Activated CD8-positive, alpha-beta T cell treated with anti-CD3 and anti-CD28 coated beads for 36 hours (primary cell): ENCODE measurements at regions not wholly inside any gene's neighbourhood (a gene's known extent, or its start where the extent isn't known, plus 50 kb on each side); places are given as distances from the start of the nearest gene placed in this dataset.

Source experiments
- ATAC-seq: fragments of 200-7000 bp; cut with Tn5 transposase; one replicate; pipeline ENCODE4 v1.10.0; 2021; ENCODE audit warnings: mild to moderate bottlenecking, moderate library complexity
- CTCF ChIA-PET: fragments of 350-600 bp; sonication (Branson Sonifier 250); formaldehyde crosslinking; loops from one replicate; lab custom pipeline; 2021; ENCODE audit warnings: antibody characterized with exemption; lab: Charles Lee
- POLR2A ChIA-PET: fragments of 350-600 bp; sonication (Branson Sonifier 250); formaldehyde crosslinking; loops from one replicate; lab custom pipeline; 2021; ENCODE audit warnings: antibody characterized with exemption; lab: Charles Lee
- DNase-seq: peaks from one replicate; pipeline ENCODE4 v3.0.0-alpha.2; 2020
- H3K27ac Mint-ChIP-seq: one replicate; pipeline ENCODE4 v1.8.0; 2021; ENCODE audit warnings: mild to moderate bottlenecking, mixed read lengths
- H3K27me3 Mint-ChIP-seq: one replicate; pipeline ENCODE4 v1.8.0; 2021; ENCODE audit warnings: mixed read lengths
- H3K36me3 Mint-ChIP-seq: one replicate; pipeline ENCODE4 v1.8.0; 2021; ENCODE audit warnings: low read depth, mixed read lengths
- H3K4me1 Mint-ChIP-seq: one replicate; pipeline ENCODE4 v1.8.0; 2021; ENCODE audit warnings: low read depth, mixed read lengths
- H3K4me3 Mint-ChIP-seq: one replicate; pipeline ENCODE4 v1.8.0; 2021; ENCODE audit warnings: mild to moderate bottlenecking, moderate library complexity, mixed read lengths
- H3K9me3 Mint-ChIP-seq: one replicate; pipeline ENCODE4 v1.8.0; 2021; ENCODE audit warnings: mixed read lengths
- intact Hi-C: fragments of 100-400 bp; cut with micrococcal nuclease; formaldehyde crosslinking; loops from one replicate; pipeline ENCODE4 v1.10.0; 2022
- TF ChIP-seq, protein P1 (sequence below): fragments of 200-600 bp; IDR thresholded peaks from one replicate; pipeline ENCODE4 v1.8.0; 2022; ENCODE audit warnings: antibody characterized with exemption, mild to moderate bottlenecking

DNA sequence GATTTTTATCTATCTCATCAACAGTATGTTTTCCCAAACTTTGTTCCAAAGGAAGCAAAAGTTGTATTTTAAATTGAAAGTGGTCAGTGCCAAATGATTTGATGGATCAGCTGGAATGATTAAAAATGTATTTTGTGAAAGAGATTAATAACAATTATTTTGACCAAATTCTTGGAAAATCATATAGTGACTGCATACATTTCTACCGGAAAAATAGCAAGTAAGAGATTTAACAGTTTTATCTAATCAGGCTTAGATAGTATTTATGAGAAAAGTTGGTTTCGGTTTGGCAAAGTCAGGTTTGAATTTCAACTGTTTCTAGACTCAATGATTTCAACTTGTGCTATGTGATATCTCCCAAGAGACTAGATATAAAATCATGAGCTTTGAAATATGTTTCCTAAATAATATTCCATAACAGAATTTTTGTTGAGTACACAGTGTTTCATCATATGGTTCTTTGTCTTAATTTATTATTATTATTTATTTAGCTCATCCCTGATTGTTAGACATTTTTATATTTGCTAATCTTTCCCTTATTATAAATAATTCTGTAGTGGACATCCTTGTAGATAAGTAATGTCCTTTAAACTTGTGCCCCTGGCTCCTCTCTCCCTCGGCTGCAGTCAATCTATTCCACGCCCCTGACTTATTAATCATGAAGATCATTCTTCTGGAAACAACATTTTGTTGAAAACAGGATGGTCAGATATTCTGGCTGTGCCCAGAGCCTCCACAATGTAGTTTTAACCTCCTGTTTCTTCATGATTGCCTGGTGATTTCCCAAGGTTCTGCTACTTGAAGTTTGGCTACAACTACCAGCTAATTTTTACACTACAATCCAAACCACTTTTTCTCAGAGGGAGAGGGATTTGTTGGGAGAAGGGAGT lies 520.7 kb upstream of the TCF4 start:
- CTCF ChIA-PET = no interaction called here
- H3K9me3 Mint-ChIP-seq = peaks cover 5% of the 10 kb centered on the region
- no peak overlapping the region for H3K4me3 Mint-ChIP-seq
- peaks cover 3% of the 10 kb centered on the region for H3K4me1 Mint-ChIP-seq
- TF ChIP-seq, protein P1, sequence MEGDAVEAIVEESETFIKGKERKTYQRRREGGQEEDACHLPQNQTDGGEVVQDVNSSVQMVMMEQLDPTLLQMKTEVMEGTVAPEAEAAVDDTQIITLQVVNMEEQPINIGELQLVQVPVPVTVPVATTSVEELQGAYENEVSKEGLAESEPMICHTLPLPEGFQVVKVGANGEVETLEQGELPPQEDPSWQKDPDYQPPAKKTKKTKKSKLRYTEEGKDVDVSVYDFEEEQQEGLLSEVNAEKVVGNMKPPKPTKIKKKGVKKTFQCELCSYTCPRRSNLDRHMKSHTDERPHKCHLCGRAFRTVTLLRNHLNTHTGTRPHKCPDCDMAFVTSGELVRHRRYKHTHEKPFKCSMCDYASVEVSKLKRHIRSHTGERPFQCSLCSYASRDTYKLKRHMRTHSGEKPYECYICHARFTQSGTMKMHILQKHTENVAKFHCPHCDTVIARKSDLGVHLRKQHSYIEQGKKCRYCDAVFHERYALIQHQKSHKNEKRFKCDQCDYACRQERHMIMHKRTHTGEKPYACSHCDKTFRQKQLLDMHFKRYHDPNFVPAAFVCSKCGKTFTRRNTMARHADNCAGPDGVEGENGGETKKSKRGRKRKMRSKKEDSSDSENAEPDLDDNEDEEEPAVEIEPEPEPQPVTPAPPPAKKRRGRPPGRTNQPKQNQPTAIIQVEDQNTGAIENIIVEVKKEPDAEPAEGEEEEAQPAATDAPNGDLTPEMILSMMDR = no peak
- intact Hi-C loops = no loop called here
- ATAC-seq (no peak), DNase-seq (no peak)
- H3K36me3 Mint-ChIP-seq = no peaks in the 10 kb centered on the region
- peaks cover 2% of the 10 kb centered on the region for H3K27me3 Mint-ChIP-seq
- no peak overlapping the region for H3K27ac Mint-ChIP-seq
- POLR2A ChIA-PET = no interaction called here

DNA sequence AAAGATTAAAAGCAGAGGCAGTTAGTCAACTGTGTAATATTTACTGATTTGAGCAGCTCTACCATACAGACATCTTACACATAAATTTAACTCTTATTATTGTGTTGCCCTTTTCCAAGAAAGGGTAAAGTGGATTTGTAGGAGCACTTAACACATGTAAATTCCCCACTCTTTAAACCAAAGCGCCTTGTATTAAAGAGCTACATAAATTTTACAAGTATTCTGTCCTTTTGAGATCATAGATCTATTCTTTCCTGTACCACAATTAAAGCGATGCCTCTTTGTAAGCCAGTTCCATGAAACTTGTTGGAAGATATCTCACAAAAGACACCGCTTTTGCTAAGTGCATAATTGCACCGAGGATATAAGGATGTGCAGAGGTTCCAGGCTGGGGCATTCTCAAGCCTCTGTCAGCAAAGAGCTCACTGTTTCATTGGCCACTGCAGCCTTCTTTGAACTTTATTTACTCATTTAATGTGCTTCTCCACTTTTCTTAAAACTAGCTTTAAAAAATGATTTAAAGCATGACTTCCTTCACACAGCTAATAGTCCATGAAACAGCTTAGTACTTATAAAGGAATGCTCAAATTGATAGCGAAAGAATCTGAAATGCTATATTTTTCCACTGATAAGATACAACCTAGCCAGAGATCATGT lies 520.0 kb upstream of the TCF4 start:
- H3K27ac Mint-ChIP-seq = no peak overlapping the region
- H3K4me3 Mint-ChIP-seq = no peak overlapping the region
- ChIA-PET CTCF (no interaction called here), POLR2A (no interaction called here)
- TF ChIP-seq, protein P1 = no peak
- DNase-seq = no peak
- H3K9me3 Mint-ChIP-seq = peaks cover 8% of the 10 kb centered on the region
- H3K36me3 Mint-ChIP-seq = no peaks in the 10 kb centered on the region
- no peak for ATAC-seq
- peaks cover 3% of the 10 kb centered on the region for H3K4me1 Mint-ChIP-seq
- H3K27me3 Mint-ChIP-seq = peaks cover 2% of the 10 kb centered on the region
- intact Hi-C loops = no loop called here

DNA sequence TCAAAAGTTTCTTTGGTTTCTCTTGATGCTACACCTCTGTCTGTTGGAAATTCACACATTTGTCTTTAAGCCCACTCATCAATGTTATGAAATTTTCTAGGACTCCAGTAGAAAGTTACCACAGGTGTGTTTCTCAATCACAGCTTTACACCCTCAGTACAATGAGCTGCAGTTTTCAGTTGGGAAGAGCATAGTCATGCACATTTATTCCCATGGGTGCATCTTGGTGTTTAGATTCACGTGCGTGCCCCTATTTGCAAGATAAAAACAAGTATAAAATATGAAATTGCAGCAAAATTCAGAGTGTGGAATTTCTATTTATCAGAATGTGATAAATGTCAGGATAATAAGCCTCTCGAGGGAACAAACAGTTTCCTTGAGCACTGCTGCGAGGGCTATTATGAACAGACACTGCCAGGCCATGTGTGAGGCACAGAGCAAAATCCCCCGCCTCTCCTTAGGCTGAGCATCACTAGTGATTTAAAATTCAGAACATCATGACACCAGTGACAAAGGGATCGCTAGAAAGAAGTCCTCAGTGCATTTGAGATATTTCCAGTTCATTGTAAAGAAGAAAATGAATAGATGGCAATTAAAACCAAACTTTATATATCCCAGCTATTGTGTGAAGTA lies 512.2 kb upstream of the TCF4 start:
- CTCF ChIA-PET = no interaction called here
- POLR2A ChIA-PET = no interaction called here
- Mint-ChIP-seq H3K36me3 (no peaks in the 10 kb centered on the region), H3K9me3 (peaks cover 6% of the 10 kb centered on the region), H3K4me3 (no peak overlapping the region), H3K27me3 (no peaks in the 10 kb centered on the region), H3K4me1 (no peaks in the 10 kb centered on the region), H3K27ac (no peak overlapping the region)
- DNase-seq (no peak), ATAC-seq (no peak)
- TF ChIP-seq, protein P1 = no peak
- intact Hi-C loops = no loop called here

DNA sequence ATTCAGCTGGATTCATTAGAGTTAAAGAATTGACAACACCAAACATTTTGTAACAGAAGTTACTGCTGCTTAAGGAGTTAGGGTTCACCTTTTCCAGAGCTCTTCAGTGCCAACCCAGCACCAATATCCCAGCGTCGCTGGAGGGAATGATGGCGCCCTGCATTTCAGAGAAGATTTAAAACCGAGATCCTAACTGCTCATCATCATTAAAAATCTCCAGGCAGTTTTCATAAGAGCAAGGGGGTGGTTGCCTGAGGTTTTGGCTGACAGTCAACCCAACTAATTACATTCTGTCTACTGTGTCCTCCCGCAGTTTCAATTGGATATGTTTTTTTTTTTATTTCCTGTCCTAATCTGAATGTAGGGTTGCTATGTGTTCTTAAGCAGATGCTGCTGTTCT lies 509.6 kb upstream of the TCF4 start:
- Mint-ChIP-seq H3K36me3 (no peaks in the 10 kb centered on the region), H3K9me3 (no peaks in the 10 kb centered on the region), H3K4me3 (no peak overlapping the region), H3K27me3 (peaks cover under 1% of the 10 kb centered on the region), H3K4me1 (no peaks in the 10 kb centered on the region), H3K27ac (no peak overlapping the region)
- TF ChIP-seq, protein P1 = no peak
- POLR2A ChIA-PET = no interaction called here
- intact Hi-C loops = no loop called here
- ATAC-seq = no peak
- no peak for DNase-seq
- CTCF ChIA-PET = no interaction called here

DNA sequence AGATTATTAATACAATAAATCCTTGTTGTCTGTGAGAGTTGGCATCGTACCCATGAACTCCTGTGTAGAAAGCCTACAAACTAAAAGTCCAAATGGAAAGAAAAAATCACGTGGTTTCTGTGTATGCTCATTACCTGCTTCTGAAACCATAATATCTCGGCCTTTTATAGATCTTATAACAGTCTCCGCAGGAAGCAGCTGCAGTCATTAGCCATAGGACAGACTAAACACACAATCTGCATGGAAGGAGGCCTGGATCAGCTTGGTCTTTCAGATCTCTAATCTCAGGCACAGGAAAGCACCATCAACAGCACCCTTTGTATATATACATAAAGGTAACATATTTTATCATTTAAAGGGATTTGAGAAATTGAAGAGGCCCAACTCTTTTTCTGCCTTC lies 508.9 kb upstream of the TCF4 start:
- TF ChIP-seq, protein P1 = no peak
- DNase-seq = no peak

More for the DNA sequence above, 508.9 kb upstream of the TCF4 start:
- Mint-ChIP-seq H3K27me3 (peaks cover 6% of the 10 kb centered on the region), H3K36me3 (no peaks in the 10 kb centered on the region), H3K4me1 (no peaks in the 10 kb centered on the region), H3K4me3 (no peak overlapping the region), H3K9me3 (no peaks in the 10 kb centered on the region), H3K27ac (no peak overlapping the region)
- no peak for ATAC-seq
- intact Hi-C loops = no loop called here
- ChIA-PET POLR2A (no interaction called here), CTCF (no interaction called here)
